ENCODE measurements at regions not wholly inside any gene's neighbourhood (a gene's known extent, or its start where the extent isn't known, plus 50 kb on each side); places are given as distances from the start of the nearest gene placed in this dataset.

GRCh38 chr5:162209005-162209605 lies 141.5 kb downstream of the GABRG2 start:
- Histone ChIP-seq H3K27me3 (ENCODE audit: control insufficient read depth, insufficient read depth, low read length) (no peaks in the 10 kb centered on the region), H3K36me3 (ENCODE audit: control insufficient read depth, insufficient read depth, low read length) (no peaks in the 10 kb centered on the region), H3K9me3 (ENCODE audit: control insufficient read depth, insufficient read depth, low read length) (no peaks in the 10 kb centered on the region), H3K4me3 (ENCODE audit: low read depth, low read length) (no peak overlapping the region), H3K27ac (ENCODE audit: low read depth, low read length) (no peak overlapping the region), H3K4me1 (ENCODE audit: control insufficient read depth, insufficient read depth, low read length) (peaks cover 3% of the 10 kb centered on the region)
- peak in 5 of 6 donors; percentile 9 to 72 (median 25) for DNase-seq (ENCODE audit: low read depth in 4 of 6, low spot score in 6 of 6)
- 37% methylated on average over 4 of the region's 5 CpGs for WGBS (ENCODE audit: insufficient coverage)

- no peak for DNase-seq (ENCODE audit: low read depth in 4 of 6, low spot score in 6 of 6)
- no peak overlapping the region for H3K27ac ChIP-seq (ENCODE audit: low read depth, low read length)
- no CpG with 5 or more reads among the region's 2 CpGs for WGBS (ENCODE audit: insufficient coverage)
Observed at GRCh38 chr5:162214551-162214950, 147.0 kb downstream of the GABRG2 start.

GRCh38 chr5:162217037-162217436 lies 149.5 kb downstream of the GABRG2 start:
- H3K27ac ChIP-seq (ENCODE audit: low read depth, low read length): no peak overlapping the region

More at GRCh38 chr5:162214551-162214950, 147.0 kb downstream of the GABRG2 start:
- Histone ChIP-seq H3K4me1 (ENCODE audit: control insufficient read depth, insufficient read depth, low read length) (no peaks in the 10 kb centered on the region), H3K36me3 (ENCODE audit: control insufficient read depth, insufficient read depth, low read length) (no peaks in the 10 kb centered on the region), H3K4me3 (ENCODE audit: low read depth, low read length) (no peak overlapping the region), H3K27me3 (ENCODE audit: control insufficient read depth, insufficient read depth, low read length) (no peaks in the 10 kb centered on the region), H3K9me3 (ENCODE audit: control insufficient read depth, insufficient read depth, low read length) (no peaks in the 10 kb centered on the region)

GRCh38 chr5:162221910-162222309 lies 154.3 kb downstream of the GABRG2 start:
- H3K9me3 ChIP-seq (ENCODE audit: control insufficient read depth, insufficient read depth, low read length): no peaks in the 10 kb centered on the region
- no peak overlapping the region for H3K4me3 ChIP-seq (ENCODE audit: low read depth, low read length)
- no peaks in the 10 kb centered on the region for H3K4me1 ChIP-seq (ENCODE audit: control insufficient read depth, insufficient read depth, low read length)
- H3K27me3 ChIP-seq (ENCODE audit: control insufficient read depth, insufficient read depth, low read length): no peaks in the 10 kb centered on the region
- H3K27ac ChIP-seq (ENCODE audit: low read depth, low read length): no peak overlapping the region
- no peaks in the 10 kb centered on the region for H3K36me3 ChIP-seq (ENCODE audit: control insufficient read depth, insufficient read depth, low read length)
- peak in 1 of 6 donors; percentile 40 for DNase-seq (ENCODE audit: low read depth in 4 of 6, low spot score in 6 of 6)

More at GRCh38 chr5:162217037-162217436, 149.5 kb downstream of the GABRG2 start:
- Histone ChIP-seq H3K36me3 (ENCODE audit: control insufficient read depth, insufficient read depth, low read length) (no peaks in the 10 kb centered on the region), H3K4me1 (ENCODE audit: control insufficient read depth, insufficient read depth, low read length) (no peaks in the 10 kb centered on the region), H3K4me3 (ENCODE audit: low read depth, low read length) (no peak overlapping the region), H3K9me3 (ENCODE audit: control insufficient read depth, insufficient read depth, low read length) (no peaks in the 10 kb centered on the region), H3K27me3 (ENCODE audit: control insufficient read depth, insufficient read depth, low read length) (no peaks in the 10 kb centered on the region)
- 100% methylated on average over 1 of the region's 1 CpG for WGBS (ENCODE audit: insufficient coverage)
- DNase-seq (ENCODE audit: low read depth in 4 of 6, low spot score in 6 of 6): no peak

GRCh38 chr5:162227075-162227474 lies 159.5 kb downstream of the GABRG2 start:
- Histone ChIP-seq H3K27me3 (ENCODE audit: control insufficient read depth, insufficient read depth, low read length) (no peaks in the 10 kb centered on the region), H3K4me1 (ENCODE audit: control insufficient read depth, insufficient read depth, low read length) (no peaks in the 10 kb centered on the region)

GRCh38 chr5:162230348-162230747 lies 162.8 kb downstream of the GABRG2 start:
- H3K9me3 ChIP-seq (ENCODE audit: control insufficient read depth, insufficient read depth, low read length): no peaks in the 10 kb centered on the region
- H3K4me1 ChIP-seq (ENCODE audit: control insufficient read depth, insufficient read depth, low read length): peaks cover 6% of the 10 kb centered on the region
- H3K27ac ChIP-seq (ENCODE audit: low read depth, low read length): no peak overlapping the region
- H3K36me3 ChIP-seq (ENCODE audit: control insufficient read depth, insufficient read depth, low read length): no peaks in the 10 kb centered on the region
- WGBS (ENCODE audit: insufficient coverage): 43% methylated on average over 1 of the region's 3 CpGs
- peak in 1 of 6 donors; percentile 14 for DNase-seq (ENCODE audit: low read depth in 4 of 6, low spot score in 6 of 6)
- H3K27me3 ChIP-seq (ENCODE audit: control insufficient read depth, insufficient read depth, low read length): no peaks in the 10 kb centered on the region
- no peak overlapping the region for H3K4me3 ChIP-seq (ENCODE audit: low read depth, low read length)

More at GRCh38 chr5:162227075-162227474, 159.5 kb downstream of the GABRG2 start:
- DNase-seq (ENCODE audit: low read depth in 4 of 6, low spot score in 6 of 6): no peak
- no peaks in the 10 kb centered on the region for H3K9me3 ChIP-seq (ENCODE audit: control insufficient read depth, insufficient read depth, low read length)
- H3K27ac ChIP-seq (ENCODE audit: low read depth, low read length): no peak overlapping the region
- H3K36me3 ChIP-seq (ENCODE audit: control insufficient read depth, insufficient read depth, low read length): no peaks in the 10 kb centered on the region
- no CpG with 5 or more reads among the region's 2 CpGs for WGBS (ENCODE audit: insufficient coverage)
- no peak overlapping the region for H3K4me3 ChIP-seq (ENCODE audit: low read depth, low read length)

GRCh38 chr5:162231522-162231921 lies 163.9 kb downstream of the GABRG2 start:
- no peak for DNase-seq (ENCODE audit: low read depth in 4 of 6, low spot score in 6 of 6)
- Histone ChIP-seq H3K27ac (ENCODE audit: low read depth, low read length) (no peak overlapping the region), H3K9me3 (ENCODE audit: control insufficient read depth, insufficient read depth, low read length) (peaks cover 5% of the 10 kb centered on the region), H3K36me3 (ENCODE audit: control insufficient read depth, insufficient read depth, low read length) (no peaks in the 10 kb centered on the region), H3K4me1 (ENCODE audit: control insufficient read depth, insufficient read depth, low read length) (peaks cover 6% of the 10 kb centered on the region), H3K4me3 (ENCODE audit: low read depth, low read length) (no peak overlapping the region), H3K27me3 (ENCODE audit: control insufficient read depth, insufficient read depth, low read length) (no peaks in the 10 kb centered on the region)
- WGBS (ENCODE audit: insufficient coverage): no CpG with 5 or more reads among the region's 1 CpG

GRCh38 chr5:162240734-162241133 lies 173.2 kb downstream of the GABRG2 start:
- no peak for DNase-seq (ENCODE audit: low read depth in 4 of 6, low spot score in 6 of 6)
- Histone ChIP-seq H3K27ac (ENCODE audit: low read depth, low read length) (no peak overlapping the region), H3K36me3 (ENCODE audit: control insufficient read depth, insufficient read depth, low read length) (no peaks in the 10 kb centered on the region)

GRCh38 chr5:162242416-162242815 lies 174.8 kb downstream of the GABRG2 start:
- Histone ChIP-seq H3K27me3 (ENCODE audit: control insufficient read depth, insufficient read depth, low read length) (no peaks in the 10 kb centered on the region), H3K36me3 (ENCODE audit: control insufficient read depth, insufficient read depth, low read length) (no peaks in the 10 kb centered on the region), H3K4me3 (ENCODE audit: low read depth, low read length) (no peak overlapping the region), H3K27ac (ENCODE audit: low read depth, low read length) (no peak overlapping the region), H3K9me3 (ENCODE audit: control insufficient read depth, insufficient read depth, low read length) (no peaks in the 10 kb centered on the region), H3K4me1 (ENCODE audit: control insufficient read depth, insufficient read depth, low read length) (no peaks in the 10 kb centered on the region)
- no peak for DNase-seq (ENCODE audit: low read depth in 4 of 6, low spot score in 6 of 6)

More at GRCh38 chr5:162240734-162241133, 173.2 kb downstream of the GABRG2 start:
- Histone ChIP-seq H3K9me3 (ENCODE audit: control insufficient read depth, insufficient read depth, low read length) (peaks cover 9% of the 10 kb centered on the region), H3K4me3 (ENCODE audit: low read depth, low read length) (no peak overlapping the region), H3K4me1 (ENCODE audit: control insufficient read depth, insufficient read depth, low read length) (no peaks in the 10 kb centered on the region), H3K27me3 (ENCODE audit: control insufficient read depth, insufficient read depth, low read length) (no peaks in the 10 kb centered on the region)

GRCh38 chr5:162243651-162244050 lies 176.1 kb downstream of the GABRG2 start:
- H3K4me3 ChIP-seq (ENCODE audit: low read depth, low read length): no peak overlapping the region
- no peaks in the 10 kb centered on the region for H3K4me1 ChIP-seq (ENCODE audit: control insufficient read depth, insufficient read depth, low read length)
- no peaks in the 10 kb centered on the region for H3K36me3 ChIP-seq (ENCODE audit: control insufficient read depth, insufficient read depth, low read length)
- H3K9me3 ChIP-seq (ENCODE audit: control insufficient read depth, insufficient read depth, low read length): no peaks in the 10 kb centered on the region
- WGBS (ENCODE audit: insufficient coverage): 100% methylated on average over 1 of the region's 3 CpGs
- H3K27me3 ChIP-seq (ENCODE audit: control insufficient read depth, insufficient read depth, low read length): no peaks in the 10 kb centered on the region
- DNase-seq (ENCODE audit: low read depth in 4 of 6, low spot score in 6 of 6): no peak
- H3K27ac ChIP-seq (ENCODE audit: low read depth, low read length): no peak overlapping the region
